ENCODE measurements at regions not wholly inside any gene's neighbourhood (a gene's known extent, or its start where the extent isn't known, plus 50 kb on each side); places are given as distances from the start of the nearest gene placed in this dataset.

DNA sequence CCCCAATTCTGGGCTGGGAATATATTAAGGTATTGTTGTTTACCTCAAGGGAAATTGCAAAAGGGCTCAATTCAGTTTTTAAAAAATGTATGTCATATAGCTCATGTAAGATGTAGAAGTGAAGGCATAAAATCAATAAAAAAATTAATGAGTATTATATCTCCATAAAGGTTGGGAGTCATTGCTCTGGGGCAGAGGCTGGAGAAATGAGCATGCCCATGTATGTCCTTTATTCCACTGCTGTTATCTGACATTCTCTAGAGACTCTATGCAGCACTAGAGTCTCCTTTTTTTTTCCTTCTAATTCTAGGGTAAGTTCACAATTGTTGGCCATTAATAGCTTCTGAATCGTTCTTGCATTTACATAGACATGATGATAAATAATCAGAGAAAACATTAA lies 394.8 kb downstream of the KLF12 start:
- Histone ChIP-seq H3K36me3 (no peaks in the 10 kb centered on the region), H3K27ac (no peak overlapping the region), H3K27me3 (no peaks in the 10 kb centered on the region), H3K9me3 (ENCODE audit: low read depth) (no peaks in the 10 kb centered on the region), H3K4me3 (no peak overlapping the region), H3K4me1 (ENCODE audit: low read depth) (no peaks in the 10 kb centered on the region)
- no peak for DNase-seq (ENCODE audit: low read depth in 1 of 2, low spot score in 1 of 2)
- TF ChIP-seq, protein P1, sequence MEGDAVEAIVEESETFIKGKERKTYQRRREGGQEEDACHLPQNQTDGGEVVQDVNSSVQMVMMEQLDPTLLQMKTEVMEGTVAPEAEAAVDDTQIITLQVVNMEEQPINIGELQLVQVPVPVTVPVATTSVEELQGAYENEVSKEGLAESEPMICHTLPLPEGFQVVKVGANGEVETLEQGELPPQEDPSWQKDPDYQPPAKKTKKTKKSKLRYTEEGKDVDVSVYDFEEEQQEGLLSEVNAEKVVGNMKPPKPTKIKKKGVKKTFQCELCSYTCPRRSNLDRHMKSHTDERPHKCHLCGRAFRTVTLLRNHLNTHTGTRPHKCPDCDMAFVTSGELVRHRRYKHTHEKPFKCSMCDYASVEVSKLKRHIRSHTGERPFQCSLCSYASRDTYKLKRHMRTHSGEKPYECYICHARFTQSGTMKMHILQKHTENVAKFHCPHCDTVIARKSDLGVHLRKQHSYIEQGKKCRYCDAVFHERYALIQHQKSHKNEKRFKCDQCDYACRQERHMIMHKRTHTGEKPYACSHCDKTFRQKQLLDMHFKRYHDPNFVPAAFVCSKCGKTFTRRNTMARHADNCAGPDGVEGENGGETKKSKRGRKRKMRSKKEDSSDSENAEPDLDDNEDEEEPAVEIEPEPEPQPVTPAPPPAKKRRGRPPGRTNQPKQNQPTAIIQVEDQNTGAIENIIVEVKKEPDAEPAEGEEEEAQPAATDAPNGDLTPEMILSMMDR (IDR thresholded peaks at IDR 0.05; ENCODE audit: low read depth, low read length): no peak

DNA sequence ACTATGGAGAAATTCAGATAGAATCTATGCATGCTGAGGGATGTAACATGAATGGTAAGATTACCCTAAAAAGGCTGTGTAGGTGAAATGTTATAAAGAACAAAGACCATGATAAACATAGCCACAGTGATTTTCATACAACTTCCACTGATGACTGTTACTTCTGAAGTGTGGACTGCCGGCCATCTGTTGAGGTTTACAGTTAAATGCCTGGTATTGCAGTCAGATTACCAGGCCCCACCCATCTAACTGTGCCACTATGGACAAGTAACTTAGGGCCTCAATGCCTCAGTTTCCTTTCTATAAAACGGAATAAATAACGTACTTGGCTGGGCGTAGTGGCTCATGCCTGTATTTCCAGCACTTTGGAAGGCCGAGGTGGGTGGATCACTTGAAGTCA lies 395.6 kb downstream of the KLF12 start:
- Histone ChIP-seq H3K27ac (no peak overlapping the region), H3K27me3 (no peaks in the 10 kb centered on the region), H3K4me1 (ENCODE audit: low read depth) (peaks cover 6% of the 10 kb centered on the region), H3K4me3 (no peak overlapping the region), H3K36me3 (no peaks in the 10 kb centered on the region), H3K9me3 (ENCODE audit: low read depth) (no peaks in the 10 kb centered on the region)
- TF ChIP-seq, protein P1 (IDR thresholded peaks at IDR 0.05; ENCODE audit: low read depth, low read length): no peak
- no peak for DNase-seq (ENCODE audit: low read depth in 1 of 2, low spot score in 1 of 2)

DNA sequence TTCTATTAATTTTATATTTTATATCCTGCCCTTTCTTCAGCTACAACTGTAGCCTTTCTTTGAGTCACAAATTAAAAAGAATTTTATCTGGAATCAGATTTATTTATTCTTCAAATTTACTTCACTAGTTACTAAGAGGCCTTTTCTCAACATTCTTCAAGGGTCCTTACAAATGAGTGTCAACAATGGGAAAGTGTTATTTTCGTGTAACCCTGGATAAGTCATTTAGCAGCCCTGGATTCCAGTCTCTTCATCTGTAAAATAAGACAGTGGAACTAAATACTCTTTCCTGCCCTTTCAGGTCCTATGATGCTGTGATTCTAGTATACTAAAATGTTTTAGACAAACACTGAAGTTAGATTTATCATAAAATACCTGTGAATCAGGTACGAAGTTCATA lies 397.0 kb downstream of the KLF12 start:
- H3K4me3 ChIP-seq: no peak overlapping the region
- H3K4me1 ChIP-seq (ENCODE audit: low read depth): peaks cover 6% of the 10 kb centered on the region
- H3K27ac ChIP-seq: no peak overlapping the region
- no peaks in the 10 kb centered on the region for H3K27me3 ChIP-seq
- H3K36me3 ChIP-seq: no peaks in the 10 kb centered on the region
- TF ChIP-seq, protein P1 (IDR thresholded peaks at IDR 0.05; ENCODE audit: low read depth, low read length): no peak
- H3K9me3 ChIP-seq (ENCODE audit: low read depth): no peaks in the 10 kb centered on the region
- DNase-seq (ENCODE audit: low read depth in 1 of 2, low spot score in 1 of 2): no peak

DNA sequence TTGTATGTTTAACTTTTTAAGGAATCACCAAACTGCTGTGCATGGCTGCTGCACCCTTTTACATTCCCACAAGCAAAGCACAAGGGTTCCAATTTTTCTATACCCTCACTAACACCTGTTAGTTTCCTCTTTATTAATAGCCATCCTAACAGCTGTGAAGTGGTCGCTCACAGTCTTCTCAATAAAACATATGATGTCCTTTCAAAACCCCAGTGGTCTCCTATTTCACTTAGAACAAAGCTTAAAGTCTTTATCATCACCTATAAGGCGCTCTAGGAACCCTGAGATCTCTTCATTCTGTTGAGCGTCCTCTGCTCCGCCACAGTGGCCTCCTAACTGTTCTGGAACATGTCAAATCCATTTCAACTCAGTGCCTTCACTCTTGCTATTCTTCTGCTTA lies 400.5 kb downstream of the KLF12 start:
- TF ChIP-seq, protein P1 (IDR thresholded peaks at IDR 0.05; ENCODE audit: low read depth, low read length): no peak
- Histone ChIP-seq H3K27ac (no peak overlapping the region), H3K4me3 (no peak overlapping the region), H3K27me3 (no peaks in the 10 kb centered on the region), H3K9me3 (ENCODE audit: low read depth) (no peaks in the 10 kb centered on the region), H3K36me3 (no peaks in the 10 kb centered on the region), H3K4me1 (ENCODE audit: low read depth) (peaks cover 6% of the 10 kb centered on the region)
- no peak for DNase-seq (ENCODE audit: low read depth in 1 of 2, low spot score in 1 of 2)

DNA sequence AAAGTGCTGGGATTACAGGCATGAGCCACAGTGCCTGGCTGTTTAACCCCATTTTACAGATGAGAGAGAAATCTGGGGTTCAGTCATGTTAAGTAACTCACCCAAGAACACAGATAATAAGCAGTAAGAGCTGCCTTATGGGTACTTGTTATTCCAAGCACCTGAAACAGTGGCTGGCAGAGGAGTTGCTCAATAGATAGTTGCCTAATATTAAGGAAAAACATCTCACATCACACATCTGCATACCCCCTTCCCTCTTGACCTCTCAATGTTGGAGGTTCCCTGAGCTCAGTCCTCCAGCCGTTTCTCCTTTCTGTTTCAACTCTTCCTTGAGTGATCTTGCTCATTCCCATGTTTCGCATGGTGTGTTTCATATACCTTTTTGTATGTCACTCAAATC lies 401.9 kb downstream of the KLF12 start:
- Histone ChIP-seq H3K4me3 (no peak overlapping the region), H3K36me3 (no peaks in the 10 kb centered on the region), H3K27ac (no peak overlapping the region), H3K27me3 (no peaks in the 10 kb centered on the region), H3K4me1 (ENCODE audit: low read depth) (peaks cover 6% of the 10 kb centered on the region), H3K9me3 (ENCODE audit: low read depth) (no peaks in the 10 kb centered on the region)
- TF ChIP-seq, protein P1 (IDR thresholded peaks at IDR 0.05; ENCODE audit: low read depth, low read length): no peak
- no peak for DNase-seq (ENCODE audit: low read depth in 1 of 2, low spot score in 1 of 2)

DNA sequence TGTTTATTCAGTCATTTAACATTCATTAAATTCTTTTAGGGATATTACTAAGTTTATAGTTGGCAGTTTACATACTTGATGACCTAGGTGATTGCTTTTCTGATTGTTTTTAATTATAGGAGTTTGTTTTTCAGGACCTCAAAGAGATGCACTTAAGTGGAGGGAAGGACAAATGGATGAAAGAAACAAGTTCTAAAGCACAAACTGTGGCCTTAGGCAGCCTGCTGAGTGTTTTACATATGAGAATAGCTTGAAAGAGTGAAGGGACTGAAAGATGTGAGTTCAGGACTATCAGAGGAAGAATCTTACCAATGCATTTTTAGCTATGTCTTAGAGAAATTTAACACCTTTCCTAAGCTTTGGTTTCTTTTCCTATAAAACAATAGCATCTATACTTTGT lies 402.6 kb downstream of the KLF12 start:
- H3K4me1 ChIP-seq (ENCODE audit: low read depth): peaks cover 6% of the 10 kb centered on the region
- no peaks in the 10 kb centered on the region for H3K36me3 ChIP-seq
- TF ChIP-seq, protein P1 (IDR thresholded peaks at IDR 0.05; ENCODE audit: low read depth, low read length): no peak
- no peak overlapping the region for H3K27ac ChIP-seq
- no peak for DNase-seq (ENCODE audit: low read depth in 1 of 2, low spot score in 1 of 2)
- H3K4me3 ChIP-seq: no peak overlapping the region
- no peaks in the 10 kb centered on the region for H3K9me3 ChIP-seq (ENCODE audit: low read depth)
- no peaks in the 10 kb centered on the region for H3K27me3 ChIP-seq

All from cardiac muscle cell (in vitro differentiated cells and primary cell).